PFSK-1 (cell line): ENCODE measurements at regions not wholly inside any gene's neighbourhood (a gene's known extent, or its start where the extent isn't known, plus 50 kb on each side); places are given as distances from the start of the nearest gene placed in this dataset.

Experiments
- FOXP2 ChIP-seq: optimal IDR thresholded peaks from 2 replicates; pipeline ENCODE3; 2011; ENCODE audit warnings: borderline replicate concordance, control low read depth, inconsistent platforms; ENCODE audit not compliant: insufficient read depth; ENCODE audit errors: extremely low read length, extremely low read depth
- POLR2AphosphoS5 ChIP-seq: IDR thresholded peaks from 2 replicates; pipeline ENCODE4 v1.6.1; 2012; ENCODE audit warnings: low read depth, mild to moderate bottlenecking, control low read depth, low read length, moderate library complexity
- SIN3A ChIP-seq: IDR thresholded peaks from 2 replicates; pipeline ENCODE4 v1.6.1; 2012; ENCODE audit warnings: mild to moderate bottlenecking, low read length, moderate library complexity, borderline replicate concordance; ENCODE audit not compliant: insufficient read depth
- TAF1 ChIP-seq: IDR thresholded peaks from 2 replicates; pipeline ENCODE4 v1.6.1; 2012; ENCODE audit warnings: low read length, control low read depth, borderline replicate concordance; ENCODE audit not compliant: insufficient read depth
- TF ChIP-seq, protein P1 (sequence below), 2 experiments: IDR thresholded peaks; 2 replicates each; pipeline versions ENCODE4 v1.6.1 to v1.8.0; 2011 to 2012; ENCODE audit warnings: low read depth in 2 of 2, low read length in 2 of 2, control low read depth in 1 of 2, inconsistent platforms in 1 of 2, mild to moderate bottlenecking in 1 of 2, moderate library complexity in 1 of 2; ENCODE audit not compliant: insufficient read depth in 1 of 2

DNA sequence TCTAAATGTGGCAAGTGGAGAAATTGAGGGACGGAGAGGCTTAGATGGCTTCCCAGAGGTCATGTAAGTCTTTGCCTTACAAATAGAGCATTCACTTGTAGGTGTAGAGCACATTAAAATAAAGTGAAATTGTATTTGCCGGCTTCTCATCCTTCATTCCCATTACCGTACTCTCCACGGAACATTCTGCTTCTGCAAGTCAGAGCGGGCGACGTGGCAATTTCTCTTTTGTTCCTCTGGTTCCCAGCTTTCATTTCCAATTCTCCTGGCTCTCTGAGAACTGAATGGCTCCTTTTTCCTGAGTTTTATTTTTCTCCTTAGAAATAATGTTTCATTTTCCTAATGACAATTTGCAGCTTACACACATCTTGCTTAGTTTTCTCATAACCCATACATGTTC lies 51.3 kb upstream of the PFKP start:
- TF ChIP-seq FOXP2, result no peak
- TF ChIP-seq, protein P1, sequence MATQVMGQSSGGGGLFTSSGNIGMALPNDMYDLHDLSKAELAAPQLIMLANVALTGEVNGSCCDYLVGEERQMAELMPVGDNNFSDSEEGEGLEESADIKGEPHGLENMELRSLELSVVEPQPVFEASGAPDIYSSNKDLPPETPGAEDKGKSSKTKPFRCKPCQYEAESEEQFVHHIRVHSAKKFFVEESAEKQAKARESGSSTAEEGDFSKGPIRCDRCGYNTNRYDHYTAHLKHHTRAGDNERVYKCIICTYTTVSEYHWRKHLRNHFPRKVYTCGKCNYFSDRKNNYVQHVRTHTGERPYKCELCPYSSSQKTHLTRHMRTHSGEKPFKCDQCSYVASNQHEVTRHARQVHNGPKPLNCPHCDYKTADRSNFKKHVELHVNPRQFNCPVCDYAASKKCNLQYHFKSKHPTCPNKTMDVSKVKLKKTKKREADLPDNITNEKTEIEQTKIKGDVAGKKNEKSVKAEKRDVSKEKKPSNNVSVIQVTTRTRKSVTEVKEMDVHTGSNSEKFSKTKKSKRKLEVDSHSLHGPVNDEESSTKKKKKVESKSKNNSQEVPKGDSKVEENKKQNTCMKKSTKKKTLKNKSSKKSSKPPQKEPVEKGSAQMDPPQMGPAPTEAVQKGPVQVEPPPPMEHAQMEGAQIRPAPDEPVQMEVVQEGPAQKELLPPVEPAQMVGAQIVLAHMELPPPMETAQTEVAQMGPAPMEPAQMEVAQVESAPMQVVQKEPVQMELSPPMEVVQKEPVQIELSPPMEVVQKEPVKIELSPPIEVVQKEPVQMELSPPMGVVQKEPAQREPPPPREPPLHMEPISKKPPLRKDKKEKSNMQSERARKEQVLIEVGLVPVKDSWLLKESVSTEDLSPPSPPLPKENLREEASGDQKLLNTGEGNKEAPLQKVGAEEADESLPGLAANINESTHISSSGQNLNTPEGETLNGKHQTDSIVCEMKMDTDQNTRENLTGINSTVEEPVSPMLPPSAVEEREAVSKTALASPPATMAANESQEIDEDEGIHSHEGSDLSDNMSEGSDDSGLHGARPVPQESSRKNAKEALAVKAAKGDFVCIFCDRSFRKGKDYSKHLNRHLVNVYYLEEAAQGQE (IDR thresholded peaks at IDR 0.05; ENCODE audit: insufficient read depth in 1 of 2, low read depth in 2 of 2, low read length in 2 of 2), result no peak
- TF ChIP-seq SIN3A, result no peak
- no peak for TF ChIP-seq POLR2AphosphoS5
- no peak for TF ChIP-seq TAF1

DNA sequence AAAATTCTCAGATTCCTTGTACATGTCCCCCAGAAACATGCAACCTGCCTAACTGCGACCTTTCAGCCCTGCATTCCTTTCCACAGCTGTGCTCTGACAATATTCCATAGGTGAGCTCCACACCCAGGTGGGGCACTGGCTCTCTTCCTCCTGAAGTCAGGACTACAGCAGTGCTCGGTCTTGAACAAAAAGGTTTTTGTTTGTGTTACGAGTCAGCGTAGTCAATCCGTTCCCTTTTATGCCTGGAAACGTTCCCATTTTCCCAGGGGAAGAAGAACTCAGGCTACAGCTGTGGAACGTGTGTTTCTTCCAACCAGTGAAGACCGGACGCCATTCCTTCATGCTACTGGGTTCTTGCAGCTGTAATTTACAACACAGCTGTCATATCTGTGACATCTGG lies 52.4 kb upstream of the PFKP start:
- TF ChIP-seq FOXP2, result no peak

DNA sequence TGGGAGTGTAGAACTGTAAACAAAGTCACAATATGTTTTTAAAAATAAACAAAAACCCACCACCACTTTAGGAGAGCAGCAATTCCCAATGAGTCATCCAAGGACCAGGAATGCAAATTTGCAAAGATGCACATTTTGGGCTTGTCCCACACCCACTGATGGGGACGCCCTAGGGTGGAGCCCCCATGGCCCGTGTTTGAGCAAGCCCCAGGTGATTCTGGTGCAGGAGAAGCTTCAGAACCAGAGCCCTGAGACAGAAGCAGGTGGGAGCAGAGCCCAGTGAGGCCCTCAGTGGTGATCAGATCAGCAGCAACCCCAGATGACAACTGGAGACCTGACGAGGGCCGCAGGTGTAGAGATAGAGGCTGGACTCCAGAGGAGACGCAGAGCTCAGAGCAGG lies 55.1 kb upstream of the PFKP start:
- TF ChIP-seq SIN3A, result no peak

DNA sequence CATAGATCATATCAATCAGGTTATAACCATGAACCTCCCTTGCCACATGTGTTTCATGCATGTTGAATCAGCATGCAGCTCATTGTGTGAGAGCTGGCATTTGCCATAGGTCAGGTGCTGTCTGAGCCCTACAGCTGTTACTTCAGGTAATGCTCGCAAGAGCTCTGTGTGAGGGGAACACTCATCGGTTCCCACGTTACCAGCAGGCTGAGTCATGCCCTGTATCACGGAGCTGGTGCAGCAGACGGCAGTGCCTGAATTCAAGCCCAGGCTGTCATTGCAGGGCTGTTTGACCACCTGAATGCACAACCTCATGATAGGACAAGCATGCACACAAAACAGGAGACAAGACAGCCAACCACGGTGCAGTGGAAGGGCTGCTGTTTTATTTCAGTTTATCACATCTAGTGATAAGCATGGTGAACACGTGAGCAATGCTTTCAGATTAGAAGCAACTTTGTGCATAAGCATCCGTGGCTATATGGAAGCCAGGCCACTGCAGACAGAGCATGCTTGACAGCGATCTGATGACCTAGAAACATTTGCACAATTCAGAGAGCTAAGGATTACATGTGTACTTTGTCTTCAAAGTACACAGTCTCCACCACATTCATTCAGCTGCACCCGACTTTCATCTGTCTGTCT lies 56.4 kb upstream of the PFKP start:
- TF ChIP-seq, protein P1 (IDR thresholded peaks at IDR 0.05; ENCODE audit: insufficient read depth in 1 of 2, low read depth in 2 of 2, low read length in 2 of 2), result no peak
- no peak for TF ChIP-seq POLR2AphosphoS5
- no peak for TF ChIP-seq TAF1
- TF ChIP-seq FOXP2, result no peak
- no peak for TF ChIP-seq SIN3A

DNA sequence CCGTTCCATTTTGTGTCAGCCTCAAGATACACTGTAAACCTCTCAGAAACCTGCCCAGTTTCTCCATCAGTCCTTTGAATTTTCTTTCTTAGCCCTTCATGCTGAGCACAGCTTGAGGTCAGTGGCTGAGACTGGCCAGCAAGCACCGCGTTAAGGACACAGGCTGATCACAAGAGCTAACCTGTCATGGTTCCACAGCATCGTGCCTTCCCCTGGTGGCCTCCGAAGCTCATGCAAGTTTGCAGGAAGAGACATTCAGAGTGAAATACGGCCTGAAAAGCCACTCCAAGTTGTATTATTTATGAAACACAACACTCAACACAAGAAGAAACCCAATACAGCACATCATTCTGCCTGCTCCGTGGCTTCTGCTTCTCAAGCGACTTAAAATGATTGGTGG lies 57.0 kb upstream of the PFKP start:
- TF ChIP-seq POLR2AphosphoS5, result no peak

DNA sequence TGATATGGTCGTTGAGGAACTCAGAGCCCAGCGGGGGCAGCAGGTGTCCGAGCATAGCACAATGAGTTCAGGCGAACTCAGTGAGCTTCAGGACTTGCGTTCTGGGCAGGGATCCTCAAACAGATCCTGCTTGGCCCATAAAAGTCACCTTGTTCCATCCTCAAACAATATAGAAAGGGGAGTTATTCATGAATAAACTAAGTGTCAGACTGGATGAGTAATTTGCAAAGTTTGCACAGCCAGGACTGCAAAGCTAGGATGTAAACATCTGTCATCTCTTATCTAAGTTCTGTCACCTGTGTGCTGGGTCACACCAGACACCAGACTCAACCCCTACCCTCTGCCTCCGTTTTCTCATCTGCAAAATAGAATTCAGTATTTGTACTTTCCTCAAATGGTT lies 58.0 kb upstream of the PFKP start:
- TF ChIP-seq, protein P1 (IDR thresholded peaks at IDR 0.05; ENCODE audit: insufficient read depth in 1 of 2, low read depth in 2 of 2, low read length in 2 of 2), result no peak
- no peak for TF ChIP-seq POLR2AphosphoS5
- no peak for TF ChIP-seq FOXP2
- no peak for TF ChIP-seq TAF1
- TF ChIP-seq SIN3A, result no peak

DNA sequence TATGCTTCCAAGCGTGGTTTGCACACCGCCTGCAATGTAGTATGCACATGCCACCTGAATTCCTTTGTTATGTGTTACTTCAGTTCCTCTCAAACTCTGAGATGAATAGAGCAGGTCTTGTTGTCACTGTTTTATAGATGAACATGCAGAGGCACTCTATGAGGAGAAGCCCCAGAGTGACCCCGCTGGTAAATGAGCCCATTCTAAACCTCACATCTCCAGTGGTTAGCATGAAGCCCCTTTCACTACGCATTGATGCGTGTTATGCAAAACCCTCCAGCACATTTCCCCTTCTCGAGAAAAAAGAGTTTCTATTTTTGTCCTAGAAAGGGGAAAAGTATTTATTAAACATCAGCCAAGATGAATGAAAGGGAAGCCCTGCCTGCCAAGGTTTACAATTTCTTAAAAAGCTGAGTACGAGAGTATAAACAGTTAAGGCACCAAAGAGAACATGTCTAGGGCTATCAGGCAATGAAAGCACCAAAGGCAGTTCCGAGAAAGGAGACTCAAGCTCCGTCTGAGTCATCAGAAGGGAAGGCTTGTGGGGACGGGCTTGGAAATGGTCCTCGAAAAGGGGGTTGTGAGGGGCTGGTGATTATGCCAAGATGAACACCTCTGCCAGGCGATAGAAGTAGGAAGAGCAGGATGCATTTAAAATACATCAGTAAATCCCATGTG lies 58.7 kb upstream of the PFKP start:
- TF ChIP-seq POLR2AphosphoS5, result no peak
